DOHH2 (cell line): ENCODE measurements at regions not wholly inside any gene's neighbourhood (a gene's known extent, or its start where the extent isn't known, plus 50 kb on each side); places are given as distances from the start of the nearest gene placed in this dataset.

Source experiments
- CTCF ChIP-seq: fragments of 200-600 bp; sonication (generic); IDR thresholded peaks from one replicate; pipeline ENCODE4 v1.5.1; 2014; ENCODE audit warnings: antibody characterized with exemption, mild to moderate bottlenecking, low read depth, low read length; ENCODE audit not compliant: poor library complexity, severe bottlenecking
- EZH2phosphoT487 ChIP-seq: fragments of 200-600 bp; sonication (generic); IDR thresholded peaks from 2 replicates; pipeline ENCODE4 v1.6.1; 2017; ENCODE audit warnings: borderline replicate concordance, mild to moderate bottlenecking, antibody characterized with exemption, low read length, moderate library complexity, mixed read lengths

DNA sequence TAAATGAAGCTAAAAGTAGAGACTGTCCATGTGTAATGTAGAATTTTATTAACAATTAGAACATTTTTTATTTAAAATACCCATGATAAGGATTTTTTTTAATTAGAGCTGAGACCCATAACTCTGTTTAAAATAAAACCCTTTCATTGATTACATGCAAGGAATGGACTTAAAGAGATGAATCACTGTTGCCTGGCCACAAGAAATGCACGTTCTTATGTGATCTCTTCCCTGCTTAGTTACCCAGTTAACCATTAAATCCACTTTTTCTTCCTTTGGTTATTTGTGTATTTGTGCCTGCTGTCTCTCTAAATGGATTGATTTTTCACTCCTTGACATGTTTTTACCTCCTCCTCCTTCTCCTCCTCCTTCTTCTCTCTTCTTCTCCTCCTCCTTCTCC, 83.3 kb upstream of the SLITRK3 start:
- TF ChIP-seq CTCF (no peak), EZH2phosphoT487 (no peak)
